KMS-11 (cell line): ENCODE measurements at regions not wholly inside any gene's neighbourhood (a gene's known extent, or its start where the extent isn't known, plus 50 kb on each side); places are given as distances from the start of the nearest gene placed in this dataset.

Experiments
- H2AFZ ChIP-seq: fragments of 200-600 bp; sonication (generic); 2 replicates; pipeline ENCODE4 v1.6.1; 2016; ENCODE audit warnings: antibody characterized with exemption, mixed run types, low read depth
- H3K27ac ChIP-seq: fragments of 200-600 bp; sonication (generic); 2 replicates; pipeline ENCODE4 v1.6.1; 2016; ENCODE audit warnings: mild to moderate bottlenecking, mixed run types
- H3K27me3 ChIP-seq: fragments of 200-600 bp; sonication (generic); 2 replicates; pipeline ENCODE4 v1.6.1; 2017; ENCODE audit warnings: mild to moderate bottlenecking, low read depth, mixed run types, moderate library complexity; ENCODE audit not compliant: insufficient read depth
- H3K36me3 ChIP-seq: fragments of 200-600 bp; sonication (generic); 2 replicates; pipeline ENCODE4 v1.6.1; 2017; ENCODE audit warnings: mild to moderate bottlenecking, mixed run types; ENCODE audit not compliant: insufficient read depth
- H3K4me1 ChIP-seq: fragments of 200-600 bp; sonication (generic); 2 replicates; pipeline ENCODE4 v1.6.1; 2016; ENCODE audit warnings: mild to moderate bottlenecking, low read depth, mixed run types; ENCODE audit not compliant: poor library complexity, severe bottlenecking
- H3K4me2 ChIP-seq: fragments of 200-600 bp; sonication (generic); 2 replicates; pipeline ENCODE4 v1.7.0; 2016; ENCODE audit warnings: mild to moderate bottlenecking, mixed run types
- H3K4me3 ChIP-seq: fragments of 200-600 bp; sonication (generic); IDR thresholded peaks from 2 replicates; pipeline ENCODE4 v1.6.1; 2017; ENCODE audit warnings: low read depth, low read length, mixed read lengths; ENCODE audit not compliant: insufficient read depth
- H3K79me2 ChIP-seq: fragments of 200-600 bp; sonication (generic); 2 replicates; pipeline ENCODE4 v1.6.1; 2016; ENCODE audit warnings: low read depth, mixed run types; ENCODE audit not compliant: insufficient read depth
- H3K9ac ChIP-seq: fragments of 200-600 bp; sonication (generic); 2 replicates; pipeline ENCODE4 v1.6.1; 2016; ENCODE audit warnings: mild to moderate bottlenecking, mixed run types
- H4K20me1 ChIP-seq: fragments of 200-600 bp; sonication (generic); 2 replicates; pipeline ENCODE4 v1.6.1; 2016; ENCODE audit warnings: mild to moderate bottlenecking, mixed run types; ENCODE audit not compliant: insufficient read depth
- CTCF ChIP-seq: fragments of 200-600 bp; sonication (generic); conservative IDR thresholded peaks from 2 replicates; pipeline ENCODE4 v1.6.1; 2017; ENCODE audit warnings: low read depth, mild to moderate bottlenecking, antibody characterized with exemption, low read length, moderate library complexity, mixed read lengths

- Histone ChIP-seq H2AFZ (no peak overlapping the region), H3K4me2 (no peak overlapping the region), H3K4me3 (no peak overlapping the region), H3K9ac (no peak overlapping the region), H3K4me1 (no peaks in the 10 kb centered on the region), H3K36me3 (no peaks in the 10 kb centered on the region), H3K27me3 (no peaks in the 10 kb centered on the region), H3K79me2 (no peaks in the 10 kb centered on the region), H4K20me1 (no peaks in the 10 kb centered on the region), H3K27ac (no peak overlapping the region)
- no peak for TF ChIP-seq CTCF
Observed at GRCh38 chr2:67755156-67755882, 307.5 kb downstream of the C1D start.

- Histone ChIP-seq H3K4me3 (no peak overlapping the region), H4K20me1 (no peaks in the 10 kb centered on the region), H3K36me3 (no peaks in the 10 kb centered on the region), H3K27ac (no peak overlapping the region), H3K4me1 (no peaks in the 10 kb centered on the region), H3K27me3 (no peaks in the 10 kb centered on the region), H2AFZ (no peak overlapping the region), H3K4me2 (no peak overlapping the region), H3K79me2 (no peaks in the 10 kb centered on the region), H3K9ac (no peak overlapping the region)
- no peak for TF ChIP-seq CTCF
Observed at GRCh38 chr2:67760995-67761394, 301.8 kb downstream of the C1D start.

GRCh38 chr2:67771380-67771779 is 291.4 kb downstream of the C1D start:
- Histone ChIP-seq H3K79me2 (no peaks in the 10 kb centered on the region), H2AFZ (no peak overlapping the region), H3K4me2 (no peak overlapping the region), H3K27ac (no peak overlapping the region), H3K9ac (no peak overlapping the region), H3K4me1 (no peaks in the 10 kb centered on the region), H4K20me1 (no peaks in the 10 kb centered on the region), H3K4me3 (no peak overlapping the region), H3K36me3 (no peaks in the 10 kb centered on the region), H3K27me3 (no peaks in the 10 kb centered on the region)
- TF ChIP-seq CTCF: no peak

GRCh38 chr2:67772216-67773170 is 290.3 kb downstream of the C1D start:
- Histone ChIP-seq H3K4me1 (no peaks in the 10 kb centered on the region), H3K27me3 (no peaks in the 10 kb centered on the region), H3K79me2 (no peaks in the 10 kb centered on the region), H3K4me3 (no peak overlapping the region), H2AFZ (no peak overlapping the region), H4K20me1 (no peaks in the 10 kb centered on the region), H3K9ac (no peak overlapping the region), H3K36me3 (no peaks in the 10 kb centered on the region), H3K27ac (no peak overlapping the region), H3K4me2 (no peak overlapping the region)
- TF ChIP-seq CTCF: no peak
